ENCODE measurements at regions not wholly inside any gene's neighbourhood (a gene's known extent, or its start where the extent isn't known, plus 50 kb on each side); places are given as distances from the start of the nearest gene placed in this dataset.

DNA sequence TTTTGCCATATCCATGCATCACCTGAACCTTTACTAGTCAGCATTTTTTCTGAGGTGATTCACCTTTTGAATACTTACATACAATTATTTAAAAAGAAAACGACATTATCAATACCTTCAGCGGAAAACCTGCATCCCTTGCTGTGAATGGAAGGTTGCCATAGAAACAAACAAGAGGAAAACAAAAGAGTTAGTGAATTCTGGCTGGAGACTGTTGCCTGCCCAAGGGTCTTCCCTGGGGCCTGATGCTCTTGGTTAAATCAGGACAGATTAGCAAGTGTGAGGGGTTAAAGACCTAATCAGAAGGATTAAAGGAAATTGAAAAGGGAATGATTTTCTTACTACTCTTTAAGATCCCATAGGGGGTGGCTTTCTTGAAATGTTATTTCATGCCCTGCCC lies 96.0 kb upstream of the WSCD2 start:
- Mint-ChIP-seq H3K4me3 (ENCODE audit: unreplicated experiment) (no peak overlapping the region), H3K4me1 (ENCODE audit: unreplicated experiment) (peaks cover 3% of the 10 kb centered on the region), H3K27ac (ENCODE audit: unreplicated experiment) (peak overlapping the region; percentile 77), H3K9me3 (ENCODE audit: unreplicated experiment) (no peaks in the 10 kb centered on the region), H3K27me3 (ENCODE audit: unreplicated experiment) (peaks cover 2% of the 10 kb centered on the region), H3K36me3 (ENCODE audit: low read depth, unreplicated experiment) (no peaks in the 10 kb centered on the region)
- DNase-seq (ENCODE audit: low spot score) = no peak
- TF ChIP-seq, protein P1, sequence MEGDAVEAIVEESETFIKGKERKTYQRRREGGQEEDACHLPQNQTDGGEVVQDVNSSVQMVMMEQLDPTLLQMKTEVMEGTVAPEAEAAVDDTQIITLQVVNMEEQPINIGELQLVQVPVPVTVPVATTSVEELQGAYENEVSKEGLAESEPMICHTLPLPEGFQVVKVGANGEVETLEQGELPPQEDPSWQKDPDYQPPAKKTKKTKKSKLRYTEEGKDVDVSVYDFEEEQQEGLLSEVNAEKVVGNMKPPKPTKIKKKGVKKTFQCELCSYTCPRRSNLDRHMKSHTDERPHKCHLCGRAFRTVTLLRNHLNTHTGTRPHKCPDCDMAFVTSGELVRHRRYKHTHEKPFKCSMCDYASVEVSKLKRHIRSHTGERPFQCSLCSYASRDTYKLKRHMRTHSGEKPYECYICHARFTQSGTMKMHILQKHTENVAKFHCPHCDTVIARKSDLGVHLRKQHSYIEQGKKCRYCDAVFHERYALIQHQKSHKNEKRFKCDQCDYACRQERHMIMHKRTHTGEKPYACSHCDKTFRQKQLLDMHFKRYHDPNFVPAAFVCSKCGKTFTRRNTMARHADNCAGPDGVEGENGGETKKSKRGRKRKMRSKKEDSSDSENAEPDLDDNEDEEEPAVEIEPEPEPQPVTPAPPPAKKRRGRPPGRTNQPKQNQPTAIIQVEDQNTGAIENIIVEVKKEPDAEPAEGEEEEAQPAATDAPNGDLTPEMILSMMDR (IDR thresholded peaks at IDR 0.05; ENCODE audit: unreplicated experiment) = no peak

DNA sequence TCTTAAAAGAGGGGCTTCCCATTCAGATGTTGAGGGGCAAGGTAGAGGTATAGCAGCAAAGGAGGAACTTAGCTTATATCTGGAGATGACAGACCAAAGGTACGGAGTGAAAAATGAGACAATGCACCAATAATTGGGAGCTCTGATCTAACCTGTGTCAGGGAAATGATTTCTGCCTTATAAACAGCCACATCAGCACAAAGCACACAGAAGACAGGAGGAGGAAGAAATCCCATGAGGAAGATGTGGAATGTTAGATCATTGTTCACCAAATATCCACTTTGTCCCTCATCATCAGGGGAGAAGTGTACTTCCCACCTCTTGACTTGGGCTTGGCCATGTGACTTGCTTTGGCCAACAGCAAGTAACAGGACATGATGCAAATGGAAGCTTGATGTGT lies 93.7 kb upstream of the WSCD2 start:
- H3K36me3 Mint-ChIP-seq (ENCODE audit: low read depth, unreplicated experiment) = no peaks in the 10 kb centered on the region
- peaks cover 5% of the 10 kb centered on the region for H3K4me1 Mint-ChIP-seq (ENCODE audit: unreplicated experiment)
- H3K27ac Mint-ChIP-seq (ENCODE audit: unreplicated experiment) = no peak overlapping the region
- no peaks in the 10 kb centered on the region for H3K9me3 Mint-ChIP-seq (ENCODE audit: unreplicated experiment)
- H3K27me3 Mint-ChIP-seq (ENCODE audit: unreplicated experiment) = peaks cover 2% of the 10 kb centered on the region
- TF ChIP-seq, protein P1 (IDR thresholded peaks at IDR 0.05; ENCODE audit: unreplicated experiment) = no peak
- no peak for DNase-seq (ENCODE audit: low spot score)
- no peak overlapping the region for H3K4me3 Mint-ChIP-seq (ENCODE audit: unreplicated experiment)

DNA sequence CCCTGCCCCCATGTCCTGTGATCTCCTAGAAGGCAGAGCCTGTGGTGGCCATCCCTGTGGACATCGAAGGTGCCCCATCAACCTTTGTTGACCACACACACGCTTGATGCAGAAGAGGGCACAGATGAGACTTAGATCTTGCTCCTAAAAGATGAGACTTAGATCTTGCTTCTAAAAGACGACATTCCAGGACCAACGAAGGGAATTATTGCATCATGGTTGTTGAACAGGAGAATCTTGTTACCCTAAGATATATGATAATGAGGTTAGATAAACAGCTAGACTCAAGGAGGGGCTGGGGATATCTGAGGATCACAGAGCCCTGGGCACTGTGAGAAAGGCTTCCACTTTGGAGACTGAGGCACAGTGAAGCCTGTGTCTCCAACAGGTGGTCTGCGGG lies 91.1 kb upstream of the WSCD2 start:
- no peaks in the 10 kb centered on the region for H3K9me3 Mint-ChIP-seq (ENCODE audit: unreplicated experiment)
- H3K27ac Mint-ChIP-seq (ENCODE audit: unreplicated experiment) = no peak overlapping the region
- peaks cover 28% of the 10 kb centered on the region for H3K4me1 Mint-ChIP-seq (ENCODE audit: unreplicated experiment)
- H3K27me3 Mint-ChIP-seq (ENCODE audit: unreplicated experiment) = no peaks in the 10 kb centered on the region
- no peak for DNase-seq (ENCODE audit: low spot score)
- TF ChIP-seq, protein P1 (IDR thresholded peaks at IDR 0.05; ENCODE audit: unreplicated experiment) = no peak
- no peaks in the 10 kb centered on the region for H3K36me3 Mint-ChIP-seq (ENCODE audit: low read depth, unreplicated experiment)
- H3K4me3 Mint-ChIP-seq (ENCODE audit: unreplicated experiment) = no peak overlapping the region

DNA sequence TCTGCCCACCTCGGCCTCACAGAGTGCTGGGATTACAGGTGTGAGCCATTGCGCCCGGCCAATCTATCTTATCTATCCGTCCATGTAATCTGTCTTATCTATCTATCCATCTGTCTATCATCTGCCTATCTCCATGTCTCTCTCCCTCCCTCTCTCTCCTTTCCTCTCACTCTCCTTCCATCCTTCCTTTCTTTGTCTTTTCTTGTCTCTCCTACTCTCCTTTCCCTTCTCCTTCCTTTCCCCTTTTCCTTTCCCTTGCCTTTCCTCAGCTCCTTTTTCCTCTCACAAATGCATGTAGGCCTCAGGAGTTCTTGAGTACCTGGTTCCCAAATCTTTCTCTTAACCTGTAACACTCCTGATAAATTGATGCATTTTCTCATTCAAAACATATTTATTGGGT lies 89.3 kb upstream of the WSCD2 start:
- TF ChIP-seq, protein P1 (IDR thresholded peaks at IDR 0.05; ENCODE audit: unreplicated experiment) = no peak
- H3K36me3 Mint-ChIP-seq (ENCODE audit: low read depth, unreplicated experiment) = no peaks in the 10 kb centered on the region
- no peak overlapping the region for H3K27ac Mint-ChIP-seq (ENCODE audit: unreplicated experiment)
- no peak for DNase-seq (ENCODE audit: low spot score)
- H3K4me3 Mint-ChIP-seq (ENCODE audit: unreplicated experiment) = no peak overlapping the region
- no peaks in the 10 kb centered on the region for H3K9me3 Mint-ChIP-seq (ENCODE audit: unreplicated experiment)
- peaks cover 34% of the 10 kb centered on the region for H3K4me1 Mint-ChIP-seq (ENCODE audit: unreplicated experiment)
- H3K27me3 Mint-ChIP-seq (ENCODE audit: unreplicated experiment) = no peaks in the 10 kb centered on the region

DNA sequence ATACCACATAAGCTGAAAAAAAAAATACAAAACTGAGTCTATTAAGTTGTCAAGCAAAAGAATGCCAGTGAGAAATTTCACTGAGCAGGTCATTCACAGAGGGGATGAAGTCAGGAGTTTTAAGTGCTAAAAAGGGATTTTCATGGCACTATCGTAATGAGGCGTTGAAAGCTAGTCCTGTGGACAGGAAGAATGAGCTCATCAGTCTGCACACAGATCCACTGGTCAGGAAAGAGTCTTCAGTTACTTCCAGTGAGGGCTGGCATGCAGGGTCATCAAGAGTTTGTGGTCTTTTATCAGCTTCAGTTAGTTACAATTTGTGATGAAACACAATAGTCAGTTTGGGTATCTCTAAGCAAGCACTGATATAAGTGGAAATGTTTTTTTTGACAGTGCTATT lies 88.1 kb upstream of the WSCD2 start:
- Mint-ChIP-seq H3K36me3 (ENCODE audit: low read depth, unreplicated experiment) (no peaks in the 10 kb centered on the region), H3K4me3 (ENCODE audit: unreplicated experiment) (no peak overlapping the region), H3K4me1 (ENCODE audit: unreplicated experiment) (peaks cover 34% of the 10 kb centered on the region), H3K9me3 (ENCODE audit: unreplicated experiment) (no peaks in the 10 kb centered on the region), H3K27ac (ENCODE audit: unreplicated experiment) (peak overlapping the region; percentile 80), H3K27me3 (ENCODE audit: unreplicated experiment) (no peaks in the 10 kb centered on the region)
- no peak for DNase-seq (ENCODE audit: low spot score)
- TF ChIP-seq, protein P1 (IDR thresholded peaks at IDR 0.05; ENCODE audit: unreplicated experiment) = no peak

Measured in endothelial cell (in vitro differentiated cells).